ENCODE measurements at regions not wholly inside any gene's neighbourhood (a gene's known extent, or its start where the extent isn't known, plus 50 kb on each side); places are given as distances from the start of the nearest gene placed in this dataset.

GRCh38 chr19:28372576-28373247 is 840.2 kb downstream of the UQCRFS1 start:
- H3K9me3 ChIP-seq (replicated peaks), result no peaks in the 10 kb centered on the region
- no peak for TF ChIP-seq CTCF (IDR thresholded peaks at IDR 0.05; ENCODE audit: borderline replicate concordance)
- H3K27me3 ChIP-seq (ENCODE audit: low read depth), result peaks cover 6% of the 10 kb centered on the region
- no peaks in the 10 kb centered on the region for H3K36me3 ChIP-seq
- H3K27ac ChIP-seq (replicated peaks), result no peak overlapping the region
- H3K4me1 ChIP-seq, result no peaks in the 10 kb centered on the region
- no peak overlapping the region for H3K4me3 ChIP-seq
- no peak for DNase-seq
- intact Hi-C loops (cut with micrococcal nuclease), result no loop called here

- no peaks in the 10 kb centered on the region for H3K4me1 ChIP-seq
- TF ChIP-seq CTCF (IDR thresholded peaks at IDR 0.05; ENCODE audit: borderline replicate concordance), result no peak
- intact Hi-C loops (cut with micrococcal nuclease), result no loop called here
- no peak overlapping the region for H3K4me3 ChIP-seq
- DNase-seq, result no peak
- H3K36me3 ChIP-seq, result no peaks in the 10 kb centered on the region
- H3K9me3 ChIP-seq (replicated peaks), result no peaks in the 10 kb centered on the region
- H3K27ac ChIP-seq (replicated peaks), result no peak overlapping the region
- no peaks in the 10 kb centered on the region for H3K27me3 ChIP-seq (ENCODE audit: low read depth)
Measured at GRCh38 chr19:28367146-28367545, 845.8 kb downstream of the UQCRFS1 start.

- no peaks in the 10 kb centered on the region for H3K36me3 ChIP-seq
- H3K9me3 ChIP-seq (replicated peaks), result no peaks in the 10 kb centered on the region
- no peak for TF ChIP-seq CTCF (IDR thresholded peaks at IDR 0.05; ENCODE audit: borderline replicate concordance)
- intact Hi-C loops (cut with micrococcal nuclease), result no loop called here
- no peak for DNase-seq
- H3K27me3 ChIP-seq (ENCODE audit: low read depth), result no peaks in the 10 kb centered on the region
- H3K27ac ChIP-seq (replicated peaks), result no peak overlapping the region
- no peaks in the 10 kb centered on the region for H3K4me1 ChIP-seq
- H3K4me3 ChIP-seq, result no peak overlapping the region
Measured at GRCh38 chr19:28363254-28363653, 849.7 kb downstream of the UQCRFS1 start.

GRCh38 chr19:28359431-28360414 is 853.2 kb downstream of the UQCRFS1 start:
- H3K4me1 ChIP-seq, result no peaks in the 10 kb centered on the region
- no peak for DNase-seq
- H3K27ac ChIP-seq (replicated peaks), result no peak overlapping the region
- H3K36me3 ChIP-seq, result no peaks in the 10 kb centered on the region
- no peaks in the 10 kb centered on the region for H3K27me3 ChIP-seq (ENCODE audit: low read depth)
- no peak overlapping the region for H3K4me3 ChIP-seq
- intact Hi-C loops (cut with micrococcal nuclease), result no loop called here
- TF ChIP-seq CTCF (IDR thresholded peaks at IDR 0.05; ENCODE audit: borderline replicate concordance), result no peak
- peaks cover 17% of the 10 kb centered on the region for H3K9me3 ChIP-seq (replicated peaks)

DNA sequence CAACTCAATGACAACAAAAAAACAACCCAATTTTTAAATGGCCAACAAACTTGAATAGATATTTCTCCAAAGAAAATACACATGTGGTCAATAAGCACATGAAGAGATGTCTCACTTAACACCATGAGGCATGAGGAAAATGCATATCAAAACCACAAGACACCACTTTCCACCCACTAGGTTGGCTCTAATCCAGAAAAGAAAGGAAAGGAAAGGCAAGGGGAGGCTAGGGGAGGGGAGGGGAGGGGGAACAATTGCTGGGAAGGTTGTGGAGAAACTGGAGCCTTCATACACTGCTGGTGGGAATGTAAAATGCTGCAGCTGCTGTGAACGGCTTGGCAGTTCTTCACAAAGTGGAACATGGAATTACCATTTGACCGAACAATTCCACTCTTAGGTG is 854.3 kb downstream of the UQCRFS1 start:
- Histone ChIP-seq H3K4me1 (no peaks in the 10 kb centered on the region), H3K27ac (replicated peaks) (no peak overlapping the region), H3K36me3 (no peaks in the 10 kb centered on the region), H3K9me3 (replicated peaks) (peaks cover 17% of the 10 kb centered on the region), H3K27me3 (ENCODE audit: low read depth) (no peaks in the 10 kb centered on the region), H3K4me3 (no peak overlapping the region)
- DNase-seq, result no peak
- no peak for TF ChIP-seq CTCF (IDR thresholded peaks at IDR 0.05; ENCODE audit: borderline replicate concordance)
- intact Hi-C loops (cut with micrococcal nuclease), result no loop called here

Data from left ventricle myocardium inferior (tissue), 1 donor.